Astrocyte of the spinal cord (primary cell): ENCODE measurements at regions not wholly inside any gene's neighbourhood (a gene's known extent, or its start where the extent isn't known, plus 50 kb on each side); places are given as distances from the start of the nearest gene placed in this dataset.

Experiments used
- DNase-seq: peaks from one replicate; pipeline ENCODE4 v3.0.0; 2011; ENCODE audit warnings: low read depth, low spot score
- H3K4me3 ChIP-seq: 2 replicates; pipeline ENCODE4 v1.5.1; 2011; ENCODE audit warnings: low read depth, mild to moderate bottlenecking, low read length, moderate library complexity
- CTCF ChIP-seq: IDR thresholded peaks from 2 replicates; pipeline ENCODE4 v1.5.1; 2012; ENCODE audit warnings: low read depth, mild to moderate bottlenecking, low read length, inconsistent platforms
- in situ Hi-C: cut with HindIII; loops from 2 replicates; pipeline ENCODE4 v1.10.0; 2017; ENCODE audit warnings: low sequenced_read_pairs

DNA sequence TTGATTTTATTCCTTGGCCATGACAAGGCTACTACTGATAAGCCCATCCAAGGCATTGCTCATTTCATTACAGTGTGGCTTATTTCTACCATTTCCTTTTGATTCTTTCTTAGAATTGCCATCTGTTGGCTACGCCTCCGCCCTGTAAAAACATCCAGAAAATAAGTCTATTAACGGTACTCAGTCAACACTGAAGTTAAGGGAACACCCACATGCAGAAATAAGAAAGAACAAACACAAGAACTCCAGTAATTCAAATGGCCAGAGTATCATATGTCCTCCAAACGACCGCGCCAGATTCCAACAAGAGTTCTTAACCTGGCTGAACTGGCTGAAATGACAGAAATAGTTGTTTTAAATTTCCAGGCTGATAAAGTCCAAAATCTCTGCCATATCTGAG lies 90.3 kb downstream of the CXXC4 start:
- no peak for DNase-seq
- no peak for TF ChIP-seq CTCF
- no peak overlapping the region for H3K4me3 ChIP-seq
- in situ Hi-C loops, result no loop called here

DNA sequence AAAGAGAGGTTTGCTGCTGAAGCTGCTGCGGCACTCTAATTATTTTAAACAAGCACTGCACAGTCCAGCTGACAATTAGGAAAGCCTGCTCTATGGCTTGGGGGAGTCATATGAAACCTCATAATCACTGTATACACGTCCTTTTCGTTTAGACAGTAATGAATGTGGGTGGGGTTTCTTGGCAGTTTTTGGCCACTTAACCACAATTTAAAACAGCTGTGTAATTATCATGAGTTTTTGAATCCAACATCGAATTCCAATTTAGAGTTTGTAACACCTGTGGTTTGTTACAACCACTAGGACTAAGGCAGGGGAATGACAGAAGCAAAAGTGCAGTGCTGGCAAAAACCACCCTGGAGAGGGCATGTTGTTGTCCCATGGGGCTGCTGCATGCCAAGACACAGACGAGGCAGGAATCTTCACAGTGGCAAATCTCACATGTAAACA lies 99.5 kb downstream of the CXXC4 start:
- peak; percentile 41 for DNase-seq
- in situ Hi-C loops, result no loop called here
- TF ChIP-seq CTCF, result no peak
- H3K4me3 ChIP-seq, result no peak overlapping the region

- in situ Hi-C loops, result no loop called here
Observed at GRCh38 chr4:104394406-104395167, 100.1 kb downstream of the CXXC4 start.

DNA sequence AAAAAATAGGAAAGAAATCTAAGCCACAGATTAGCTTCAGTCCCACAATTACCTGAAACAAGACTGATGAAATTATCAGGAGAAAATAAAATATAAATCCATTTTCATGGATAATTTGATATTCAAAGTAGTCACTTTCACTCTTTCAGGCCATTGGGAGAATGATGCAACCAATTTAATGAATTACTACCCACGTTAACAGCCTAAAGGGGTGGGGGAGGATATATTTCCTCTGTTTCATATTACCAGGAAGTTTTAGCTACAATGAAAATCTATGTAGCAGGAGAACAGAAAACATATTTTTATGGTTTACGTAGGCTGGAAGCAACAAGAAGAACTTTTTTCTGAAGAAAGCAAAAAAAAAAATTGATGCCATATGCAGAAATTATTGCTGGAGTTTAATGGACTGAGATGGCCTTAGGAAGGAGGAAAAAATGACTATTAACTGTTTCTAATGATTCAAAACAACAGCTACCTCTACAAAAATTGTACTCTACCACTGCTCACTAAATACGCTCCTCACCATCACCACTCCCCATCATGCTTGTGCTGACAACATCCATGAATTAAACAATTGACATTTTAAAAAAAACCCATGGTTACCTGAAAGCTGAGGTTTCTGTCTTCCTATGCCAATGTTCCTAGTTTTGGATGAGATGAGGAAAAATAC lies 100.9 kb downstream of the CXXC4 start:
- in situ Hi-C loops, result no loop called here
- TF ChIP-seq CTCF, result no peak
- DNase-seq, result no peak
- H3K4me3 ChIP-seq, result no peak overlapping the region

More at GRCh38 chr4:104394406-104395167, 100.1 kb downstream of the CXXC4 start:
- H3K4me3 ChIP-seq, result no peak overlapping the region
- DNase-seq, result no peak
- TF ChIP-seq CTCF, result no peak

DNA sequence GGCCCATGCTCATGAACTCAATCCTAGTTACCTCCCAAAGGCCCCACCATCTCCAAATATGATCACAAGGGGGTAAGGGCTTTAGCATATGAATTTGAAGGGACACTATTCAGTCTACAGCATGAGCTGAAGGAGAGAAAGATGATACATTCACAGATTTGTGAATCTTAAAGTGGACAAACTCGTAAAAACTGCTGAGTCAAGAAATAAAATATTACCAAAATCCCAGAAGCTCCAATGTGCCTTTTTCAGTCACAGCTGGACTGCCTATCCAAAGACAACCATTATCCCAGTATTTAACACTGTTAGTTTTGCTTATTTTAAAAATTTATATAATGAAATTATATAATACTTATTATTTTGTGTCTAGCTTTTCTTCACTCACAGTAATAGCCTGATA lies 109.0 kb downstream of the CXXC4 start:
- DNase-seq, result no peak
- in situ Hi-C loops, result no loop called here
- no peak for TF ChIP-seq CTCF
- H3K4me3 ChIP-seq, result no peak overlapping the region

DNA sequence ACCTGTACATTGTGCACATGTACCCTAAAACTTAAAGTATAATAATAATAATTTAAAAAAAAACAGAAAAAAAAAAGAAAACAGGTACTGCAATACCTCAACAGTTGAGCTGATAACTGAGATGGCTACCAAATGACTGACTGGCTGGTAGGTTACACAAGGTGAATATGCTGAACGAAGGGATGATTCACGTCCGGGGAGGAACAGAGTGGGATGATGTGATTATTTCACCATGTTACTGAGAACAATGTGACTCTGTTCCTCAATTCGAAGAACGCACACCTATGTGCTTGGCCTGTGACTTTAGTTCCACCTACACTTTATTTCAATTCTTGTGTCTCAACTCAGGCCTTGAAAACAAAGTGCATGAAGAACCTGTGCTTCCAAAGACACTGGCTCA lies 111.7 kb downstream of the CXXC4 start:
- in situ Hi-C loops, result no loop called here
- no peak for DNase-seq
- TF ChIP-seq CTCF, result no peak
- H3K4me3 ChIP-seq, result no peak overlapping the region
